Endothelial cell of umbilical vein (primary cell): ENCODE measurements at regions not wholly inside any gene's neighbourhood (a gene's known extent, or its start where the extent isn't known, plus 50 kb on each side); places are given as distances from the start of the nearest gene placed in this dataset.

Source experiments
- EZH2 ChIP-seq: IDR thresholded peaks from 2 replicates; pipeline ENCODE4 v1.6.1; 2012; ENCODE audit warnings: borderline replicate concordance, low read depth, mild to moderate bottlenecking, moderate library complexity, low read length, inconsistent platforms; ENCODE audit not compliant: severe bottlenecking
- FOS ChIP-seq: IDR thresholded peaks from 2 replicates; pipeline ENCODE4 v1.6.1; 2011; ENCODE audit warnings: mild to moderate bottlenecking, low read length, moderate library complexity, borderline replicate concordance; ENCODE audit not compliant: insufficient read depth
- MYC ChIP-seq: IDR thresholded peaks from one replicate; pipeline ENCODE4 v1.6.1; 2011; ENCODE audit warnings: mild to moderate bottlenecking, low read depth, low read length
- POLR2A ChIP-seq: IDR thresholded peaks from 2 replicates; pipeline ENCODE4 v1.6.1; 2012; ENCODE audit warnings: low read depth, mild to moderate bottlenecking, control low read depth, low read length
- POLR2AphosphoS5 ChIP-seq: IDR thresholded peaks from 2 replicates; pipeline ENCODE4 v1.6.1; 2012; ENCODE audit warnings: low read depth, mild to moderate bottlenecking, control low read depth, low read length, moderate library complexity; ENCODE audit not compliant: insufficient read depth
- TF ChIP-seq, protein P1 (sequence below), 2 donors: IDR thresholded peaks; 1 replicate in 1 of 2; 2 replicates in 1 of 2; pipeline ENCODE4 v1.5.1; 2011; ENCODE audit warnings: low read length in 2 of 2, mild to moderate bottlenecking in 2 of 2, moderate library complexity in 2 of 2, control low read depth in 1 of 2, inconsistent platforms in 1 of 2, low read depth in 1 of 2; ENCODE audit not compliant: insufficient read depth in 1 of 2; ENCODE audit errors: extremely low read depth in 1 of 2

DNA sequence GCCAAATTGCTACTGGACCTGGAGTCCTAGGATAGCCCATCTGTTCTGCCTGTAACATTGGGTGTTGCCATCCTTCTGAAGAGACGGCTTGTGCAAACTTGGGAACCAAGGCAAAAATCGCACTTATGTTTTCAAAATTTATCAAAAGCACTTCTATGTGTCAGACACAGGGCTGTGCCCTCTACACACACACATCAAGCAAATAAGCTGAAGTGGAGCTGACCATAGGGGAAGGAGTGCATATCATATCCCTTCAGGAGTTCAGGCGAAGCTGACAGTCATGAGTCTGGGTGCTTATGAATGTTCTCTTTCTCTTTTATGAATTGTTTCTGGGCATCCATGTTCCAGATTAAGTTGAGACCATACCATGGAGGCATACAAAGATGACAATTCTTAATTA lies 247.9 kb downstream of the CYRIA start:
- TF ChIP-seq, protein P1, sequence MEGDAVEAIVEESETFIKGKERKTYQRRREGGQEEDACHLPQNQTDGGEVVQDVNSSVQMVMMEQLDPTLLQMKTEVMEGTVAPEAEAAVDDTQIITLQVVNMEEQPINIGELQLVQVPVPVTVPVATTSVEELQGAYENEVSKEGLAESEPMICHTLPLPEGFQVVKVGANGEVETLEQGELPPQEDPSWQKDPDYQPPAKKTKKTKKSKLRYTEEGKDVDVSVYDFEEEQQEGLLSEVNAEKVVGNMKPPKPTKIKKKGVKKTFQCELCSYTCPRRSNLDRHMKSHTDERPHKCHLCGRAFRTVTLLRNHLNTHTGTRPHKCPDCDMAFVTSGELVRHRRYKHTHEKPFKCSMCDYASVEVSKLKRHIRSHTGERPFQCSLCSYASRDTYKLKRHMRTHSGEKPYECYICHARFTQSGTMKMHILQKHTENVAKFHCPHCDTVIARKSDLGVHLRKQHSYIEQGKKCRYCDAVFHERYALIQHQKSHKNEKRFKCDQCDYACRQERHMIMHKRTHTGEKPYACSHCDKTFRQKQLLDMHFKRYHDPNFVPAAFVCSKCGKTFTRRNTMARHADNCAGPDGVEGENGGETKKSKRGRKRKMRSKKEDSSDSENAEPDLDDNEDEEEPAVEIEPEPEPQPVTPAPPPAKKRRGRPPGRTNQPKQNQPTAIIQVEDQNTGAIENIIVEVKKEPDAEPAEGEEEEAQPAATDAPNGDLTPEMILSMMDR (IDR thresholded peaks at IDR 0.05; ENCODE audit: extremely low read depth in 1 of 2, insufficient read depth in 1 of 2, low read depth in 1 of 2, low read length in 2 of 2), result no peak
- no peak for TF ChIP-seq EZH2
- no peak for TF ChIP-seq POLR2AphosphoS5
- no peak for TF ChIP-seq POLR2A
- TF ChIP-seq MYC, result no peak
- no peak for TF ChIP-seq FOS
